Umbilical cord (tissue), 1 donor: ENCODE measurements at regions not wholly inside any gene's neighbourhood (a gene's known extent, or its start where the extent isn't known, plus 50 kb on each side); places are given as distances from the start of the nearest gene placed in this dataset.
"Not testable (repeated sequence)": the region's sequence is repeated elsewhere in the genome, so short reads cannot be mapped to it uniquely, and the experiment has no call there.

Source experiments
- DNase-seq: peaks from one replicate; pipeline ENCODE4 v3.0.0-alpha.2; 2015; ENCODE audit warnings: low spot score

GRCh38 chr2:153420394-153420793 lies 58.2 kb downstream of the RPRM start:
- DNase-seq: no peak

DNA sequence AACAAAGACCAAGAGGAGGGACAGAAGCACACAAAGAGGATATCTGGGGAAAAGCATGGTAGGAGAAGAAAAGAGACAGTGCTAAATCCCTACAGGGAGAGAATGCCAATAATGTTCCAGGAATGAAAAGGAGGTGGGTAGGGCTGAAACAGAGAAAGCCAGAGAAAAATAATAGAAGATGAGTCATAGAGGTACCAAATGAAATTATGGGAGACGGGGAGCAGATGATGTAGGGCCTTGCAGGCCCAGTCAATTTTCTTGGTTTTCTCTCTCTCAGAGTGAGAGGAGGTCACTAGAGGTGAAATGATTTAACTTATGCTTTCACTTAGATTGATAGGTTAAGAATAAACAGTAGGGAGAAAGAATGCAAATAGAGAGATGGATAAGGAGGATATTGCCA lies 61.5 kb downstream of the RPRM start:
- DNase-seq: no peak

DNA sequence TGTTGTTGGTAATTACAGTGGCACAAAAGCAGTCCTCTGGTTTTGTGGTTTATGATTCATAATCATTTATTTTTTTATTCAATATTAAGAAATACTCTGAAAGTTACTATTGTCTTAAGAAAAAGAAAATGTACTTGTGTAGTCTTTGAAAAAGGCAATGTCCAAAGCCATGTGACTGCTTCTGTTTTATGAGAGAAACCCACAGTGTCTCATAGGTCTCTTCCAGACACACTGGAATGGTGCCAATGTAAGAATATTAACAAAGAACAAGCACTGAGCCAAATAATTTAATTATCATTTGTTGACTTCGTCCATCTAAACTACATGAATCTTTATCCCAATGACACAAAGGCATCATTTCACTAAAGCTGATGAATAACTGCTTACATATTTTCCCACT lies 62.5 kb downstream of the RPRM start:
- DNase-seq: no peak

DNA sequence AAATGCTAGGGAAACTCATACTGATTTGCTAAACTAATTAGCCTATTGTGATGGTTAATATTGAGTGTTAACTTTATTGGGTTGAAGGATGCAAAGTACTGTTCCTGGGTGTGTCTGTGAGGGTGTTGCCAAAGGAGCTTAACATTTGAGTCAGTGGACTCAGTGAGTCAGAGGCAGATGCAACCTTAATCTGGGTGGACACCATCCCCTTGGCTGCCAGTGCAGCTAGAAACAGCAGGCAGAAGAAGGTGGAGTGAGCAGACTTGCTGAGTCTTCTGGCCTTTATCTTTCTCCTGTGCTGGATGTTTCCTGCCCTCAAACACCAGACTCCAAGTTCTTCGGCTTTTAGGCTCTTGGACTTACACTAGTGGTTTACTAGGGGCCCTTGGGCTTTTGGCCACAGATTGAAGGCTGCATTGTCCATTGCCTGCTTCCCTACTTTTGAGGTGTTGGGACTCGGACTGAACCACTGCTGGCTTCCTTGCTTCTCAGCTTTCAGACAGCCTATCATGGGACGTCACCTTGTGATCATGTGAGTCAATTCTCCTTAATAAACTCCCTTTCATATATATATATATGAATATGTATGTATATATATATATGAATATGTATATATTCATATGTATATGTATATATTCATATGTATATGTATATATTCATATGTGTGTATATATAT lies 69.7 kb downstream of the RPRM start:
- DNase-seq: peak; percentile 74

DNA sequence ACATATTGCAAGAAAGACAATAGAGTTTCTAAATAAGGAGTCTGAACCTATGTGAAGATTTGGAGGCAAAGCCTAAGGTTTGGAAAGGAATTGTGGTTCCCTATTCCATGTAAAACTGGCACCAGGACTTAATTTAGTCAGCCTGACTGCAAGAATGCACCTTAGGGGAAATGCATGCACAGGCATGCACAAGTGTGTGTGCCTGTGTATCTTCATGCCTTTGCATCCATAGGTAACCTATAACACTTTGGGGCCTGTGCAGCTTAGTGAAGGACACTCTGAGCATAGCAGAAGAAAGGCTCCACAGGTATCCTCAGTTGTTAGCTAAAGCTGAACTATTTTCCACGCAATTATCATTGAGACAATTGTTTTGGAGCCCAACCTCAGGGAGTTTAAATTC lies 73.4 kb downstream of the RPRM start:
- peak; percentile 57 for DNase-seq

DNA sequence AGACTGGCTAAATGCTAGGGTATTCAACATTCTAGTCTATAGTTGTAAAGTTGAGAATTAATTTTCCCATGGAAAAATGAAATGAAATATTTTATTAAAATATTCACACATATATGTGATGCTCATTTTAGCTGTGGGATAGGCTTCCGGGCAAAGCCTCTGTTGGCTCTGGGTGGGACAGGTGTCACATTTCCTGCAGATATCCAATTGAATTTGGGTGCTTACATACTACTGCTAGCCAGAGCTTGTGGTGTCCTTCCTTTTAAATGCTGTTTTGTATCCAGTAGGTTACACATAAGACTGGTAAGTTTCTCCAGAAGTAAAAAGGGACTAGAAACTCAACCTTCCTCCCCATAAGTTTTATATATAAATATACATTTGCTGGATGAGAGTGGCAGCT lies 73.8 kb downstream of the RPRM start:
- no peak for DNase-seq

DNA sequence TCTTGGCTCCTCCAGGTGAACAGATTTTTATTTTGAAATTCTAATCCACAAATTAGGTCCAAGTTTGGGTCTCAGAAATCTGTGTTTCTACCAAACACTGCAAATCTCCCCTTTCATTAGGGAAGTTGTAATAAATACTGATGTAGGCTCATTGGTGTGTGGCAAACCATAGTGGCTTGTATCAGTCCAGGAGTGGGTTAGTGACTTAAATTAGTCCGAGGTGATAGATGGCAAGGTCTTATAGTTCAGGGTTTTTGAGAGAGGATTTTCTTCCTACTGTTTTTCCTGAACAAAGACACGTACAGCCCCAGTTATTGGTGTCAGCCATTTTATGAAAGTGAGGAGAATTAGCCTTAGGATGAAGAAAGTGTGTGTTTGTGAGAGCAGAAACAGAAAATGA lies 74.6 kb downstream of the RPRM start:
- DNase-seq: no peak

DNA sequence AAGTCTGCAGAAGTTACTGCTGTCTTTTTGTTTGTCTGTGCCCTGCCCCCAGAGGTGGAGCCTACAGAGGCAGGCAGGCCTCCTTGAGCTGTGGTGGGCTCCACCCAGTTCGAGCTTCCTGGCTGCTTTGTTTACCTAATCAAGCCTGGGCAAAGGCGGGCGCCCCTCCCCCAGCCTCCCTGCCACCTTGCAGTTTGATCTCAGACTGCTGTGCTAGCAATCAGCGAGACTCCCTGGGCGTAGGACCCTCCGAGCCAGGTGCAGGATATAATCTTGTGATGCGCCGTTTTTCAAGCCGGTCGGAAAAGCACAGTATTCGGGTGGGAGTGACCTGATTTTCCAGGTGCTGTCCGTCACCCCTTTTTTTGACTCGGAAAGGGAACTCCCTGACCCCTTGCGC lies 75.2 kb downstream of the RPRM start:
- not testable (repeated sequence) for DNase-seq

DNA sequence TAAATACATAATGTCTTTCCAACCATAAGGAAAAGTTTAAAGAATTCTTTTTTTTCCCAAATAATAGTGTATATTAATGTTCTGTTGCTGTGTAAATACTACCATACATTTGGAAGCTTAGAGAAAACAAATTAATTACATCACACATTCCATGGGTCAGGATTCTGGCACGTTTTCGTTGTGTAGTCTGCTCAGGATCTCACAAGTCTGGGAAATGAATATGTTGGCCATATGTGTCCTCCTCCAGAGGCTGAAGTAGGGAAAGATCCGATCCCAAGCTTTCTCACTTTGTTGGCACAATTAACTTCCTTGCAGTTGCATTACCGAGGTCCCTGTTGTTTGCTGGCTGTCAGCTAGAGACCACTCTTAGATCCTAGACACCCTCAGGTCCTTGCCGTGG lies 83.9 kb downstream of the RPRM start:
- no peak for DNase-seq

DNA sequence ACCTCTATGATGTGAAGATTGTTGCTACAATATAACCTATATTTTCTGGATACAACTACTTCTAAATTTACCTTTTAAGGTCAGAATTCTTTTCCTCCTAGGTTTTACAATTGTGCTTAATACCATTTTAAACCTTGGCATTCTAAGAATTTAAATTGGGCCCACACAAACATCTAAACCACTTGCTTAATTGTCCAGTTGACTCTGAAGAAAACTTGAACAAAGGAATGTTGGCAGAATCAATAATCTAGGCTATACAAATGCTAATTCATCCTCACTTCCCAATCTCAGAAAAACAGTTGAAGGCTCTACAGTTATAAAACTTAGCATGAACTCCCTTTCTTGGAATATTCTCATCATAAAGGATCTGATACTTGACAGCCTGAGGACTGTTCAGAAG lies 84.3 kb downstream of the RPRM start:
- no peak for DNase-seq

- DNase-seq: no peak
Observed at GRCh38 chr2:153393518-153393917, 85.0 kb downstream of the RPRM start.

- DNase-seq: no peak
Observed at GRCh38 chr2:153391131-153391530, 87.4 kb downstream of the RPRM start.

DNA sequence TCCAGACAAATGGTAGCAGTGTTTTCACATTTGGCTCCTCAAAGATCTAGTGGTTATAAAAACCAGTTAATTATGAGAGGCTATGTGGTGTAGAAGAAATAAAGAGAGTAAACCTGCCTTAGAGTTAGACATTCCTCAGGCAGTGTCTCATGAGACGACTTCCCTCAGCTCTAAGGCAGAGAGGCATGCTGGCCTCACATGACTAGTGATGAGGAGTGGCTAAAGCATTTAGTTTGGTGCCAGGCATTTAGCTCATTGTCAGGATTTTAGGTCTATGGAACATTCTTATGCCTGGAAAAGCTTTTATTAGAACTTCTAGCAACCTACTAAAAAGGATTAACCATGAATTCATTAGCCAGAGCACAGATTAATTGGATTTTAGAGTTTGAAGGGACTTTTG lies 90.3 kb downstream of the RPRM start:
- DNase-seq: no peak

GRCh38 chr2:153387203-153387602 lies 91.4 kb downstream of the RPRM start:
- DNase-seq: no peak

DNA sequence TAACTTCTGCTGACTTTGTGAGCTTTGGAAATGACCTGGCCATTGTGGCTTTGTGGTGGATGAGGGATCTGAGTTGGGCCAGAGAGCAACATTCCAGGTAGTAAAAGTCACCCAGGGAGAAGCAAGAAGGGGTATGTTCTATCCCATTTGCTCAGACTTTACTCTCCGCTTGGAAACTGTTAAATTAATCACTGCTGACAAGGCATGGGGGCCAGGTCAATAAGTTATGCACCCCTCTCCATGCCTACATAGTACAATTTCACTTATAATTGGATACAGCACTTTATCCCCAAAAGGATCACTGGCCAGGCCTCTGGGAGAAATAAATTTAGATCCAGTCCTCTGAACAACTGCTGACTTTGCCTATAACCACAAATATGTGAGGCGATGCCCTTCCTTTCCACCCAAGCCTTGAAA lies 92.1 kb downstream of the RPRM start:
- DNase-seq: no peak

GRCh38 chr2:153373510-153374279 lies 104.9 kb downstream of the RPRM start:
- DNase-seq: no peak

DNA sequence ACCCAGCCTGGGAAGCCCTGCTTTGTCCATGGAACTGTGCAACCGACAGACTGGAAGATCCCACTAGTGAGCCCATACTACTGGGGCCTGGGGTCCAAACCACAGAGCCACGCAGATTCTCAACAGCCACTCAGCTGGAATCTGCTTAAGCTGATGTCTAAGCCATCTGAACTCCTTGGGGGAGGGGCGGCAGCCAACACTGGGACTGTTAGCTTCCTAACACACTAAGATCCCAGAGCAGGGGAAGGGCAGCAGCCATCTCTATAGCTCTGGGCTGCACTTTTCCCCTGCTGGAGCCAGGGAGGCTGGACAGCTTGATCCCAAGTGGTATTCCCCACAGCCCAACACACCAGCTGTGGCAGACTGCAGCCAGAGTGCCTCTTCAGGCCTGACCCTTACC lies 118.3 kb downstream of the RPRM start:
- DNase-seq: no peak

DNA sequence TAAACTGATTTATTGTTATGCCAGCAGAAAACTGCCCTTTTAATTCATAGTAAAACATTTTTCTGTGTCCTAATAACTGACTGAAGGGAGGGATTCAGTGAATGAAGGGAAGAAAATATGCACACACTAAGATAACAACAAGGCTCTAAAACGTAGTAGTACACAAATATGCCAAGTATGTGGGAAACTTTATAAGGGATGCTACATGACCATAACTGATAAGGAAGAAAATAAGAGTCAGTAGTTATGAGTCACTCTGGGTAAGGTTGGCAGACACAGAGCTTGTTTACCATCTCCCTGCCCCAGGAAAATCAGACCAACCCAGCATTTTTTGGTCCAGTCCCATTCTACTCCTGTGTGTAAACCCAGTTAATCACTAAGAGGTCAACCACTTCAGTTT lies 124.2 kb downstream of the RPRM start:
- DNase-seq: peak; percentile 55

- no peak for DNase-seq
Observed at GRCh38 chr2:153349603-153350002, 129.0 kb downstream of the RPRM start.

DNA sequence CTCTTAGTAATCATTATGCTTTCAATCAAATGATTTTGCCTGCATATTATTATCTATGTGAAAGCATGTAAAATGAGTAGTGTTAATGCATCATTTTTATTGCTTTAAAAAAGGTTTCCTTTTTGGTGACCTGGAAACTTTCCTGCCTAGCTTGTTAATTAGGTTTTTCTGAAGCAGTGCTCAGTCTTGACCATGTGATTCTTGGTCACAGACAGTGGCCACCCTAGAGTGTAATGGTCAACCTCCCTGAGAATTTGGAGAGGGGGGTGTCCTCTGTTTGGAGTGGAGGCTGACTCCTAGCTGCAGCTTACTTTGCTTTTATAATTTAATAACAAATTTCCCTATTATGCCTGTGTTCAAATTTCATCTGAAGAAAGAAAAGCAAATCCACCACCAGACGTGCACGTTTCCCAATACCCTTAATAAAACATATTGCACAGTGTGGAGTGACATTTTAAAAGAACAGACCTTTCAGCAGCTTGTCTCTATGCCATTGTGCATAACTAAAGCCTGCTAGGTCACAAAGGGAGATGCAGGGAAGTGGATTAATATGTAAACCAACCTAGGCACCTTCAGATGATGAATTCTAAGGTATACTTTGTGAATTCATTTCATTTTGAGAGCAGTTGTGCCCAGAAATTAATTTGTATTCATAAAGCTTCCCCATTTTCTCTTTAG lies 130.6 kb downstream of the RPRM start:
- no peak for DNase-seq

DNA sequence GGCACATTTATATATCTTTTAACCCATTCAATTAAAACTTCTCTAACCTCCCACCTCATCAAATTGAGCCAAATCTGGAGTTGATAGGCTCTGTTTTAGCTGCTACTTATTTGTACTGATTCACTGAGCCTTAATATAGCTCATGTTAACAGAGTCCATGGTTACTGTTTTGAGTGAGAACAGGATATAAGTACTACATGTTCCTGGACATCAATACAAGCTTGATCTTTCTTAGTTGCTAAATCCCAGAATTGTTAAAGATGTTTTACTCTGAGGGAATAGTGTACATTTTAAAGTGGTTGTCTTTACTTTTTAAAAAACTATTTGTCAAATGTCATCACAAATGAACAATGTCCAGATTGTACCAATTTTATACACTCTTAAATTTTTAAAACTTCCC lies 157.7 kb downstream of the RPRM start:
- peak; percentile 31 for DNase-seq

DNA sequence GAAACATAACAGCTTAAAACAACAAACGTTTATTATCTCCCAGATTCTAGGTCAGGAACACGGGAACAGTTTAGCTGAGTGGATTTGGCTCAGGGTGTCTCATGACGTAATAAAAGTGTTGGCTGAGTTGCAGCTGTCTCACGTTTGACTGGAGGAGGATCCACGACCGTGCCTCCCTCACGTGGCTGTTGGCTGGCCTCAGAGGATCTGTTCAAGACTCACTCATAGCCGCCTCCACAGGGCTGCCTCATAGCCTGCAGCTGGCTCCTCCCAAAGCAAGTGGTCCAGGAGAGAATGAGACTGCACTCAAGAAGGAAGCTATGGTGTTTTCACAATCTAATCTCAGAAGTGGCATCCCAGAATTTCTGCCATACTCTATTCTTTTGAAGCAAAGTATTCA lies 167.1 kb downstream of the RPRM start:
- no peak for DNase-seq

DNA sequence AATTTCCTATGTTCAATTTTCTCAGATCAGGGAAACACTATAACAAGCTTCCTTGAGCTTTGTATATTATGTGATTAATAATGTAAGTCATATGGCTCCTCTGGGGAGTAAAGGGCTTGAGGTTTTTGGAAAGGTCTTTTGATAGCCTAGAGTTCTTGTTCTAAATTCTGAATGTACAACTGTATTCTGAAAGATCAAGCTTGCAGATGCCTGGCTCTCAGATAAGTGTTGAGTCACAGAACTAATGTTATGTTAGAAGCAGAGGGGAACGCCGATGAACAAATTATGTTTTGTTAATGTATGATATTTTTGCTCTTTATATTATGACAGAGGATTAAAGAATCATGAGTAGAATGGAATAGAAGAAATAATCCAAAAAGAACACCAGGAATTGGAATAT lies 170.1 kb downstream of the RPRM start:
- DNase-seq: peak; percentile 53
